SHP77 (cell line): ENCODE measurements at regions not wholly inside any gene's neighbourhood (a gene's known extent, or its start where the extent isn't known, plus 50 kb on each side); places are given as distances from the start of the nearest gene placed in this dataset.
A peak's percentile ranks its signal among the peaks of the same experiment; 100 is the strongest.
"Not testable (repeated sequence)": the region's sequence is repeated elsewhere in the genome, so short reads cannot be mapped to it uniquely, and the experiment has no call there.

Experiments used
- DNase-seq, 2 experiments: peaks; one replicate each; lab custom pipeline; 2025; lab: John Stamatoyannopoulos, UW

DNA sequence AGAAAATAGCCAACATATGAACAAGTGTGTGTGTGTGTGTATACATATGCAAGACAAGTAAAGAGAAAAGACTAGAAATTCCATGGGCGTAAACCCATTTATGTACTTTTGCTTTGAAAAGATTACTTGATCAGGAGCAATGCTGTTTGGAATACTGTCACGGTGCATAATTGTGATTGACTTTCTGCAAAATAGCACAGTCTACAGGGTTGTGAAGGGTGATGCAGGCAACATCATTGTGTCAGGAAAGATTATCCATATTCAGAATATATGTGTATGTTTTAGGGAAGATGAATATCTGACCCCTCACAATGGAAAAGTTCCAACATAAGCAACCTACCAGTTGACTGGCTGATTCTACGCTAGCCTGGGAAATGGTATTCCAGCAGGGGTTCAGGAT is 307.7 kb downstream of the JRKL start:
- no peak for DNase-seq

- DNase-seq = no peak
Observed at GRCh38 chr11:96704847-96705246, 315.0 kb downstream of the JRKL start.

- DNase-seq = no peak
Observed at GRCh38 chr11:96706761-96707160, 316.9 kb downstream of the JRKL start.

DNA sequence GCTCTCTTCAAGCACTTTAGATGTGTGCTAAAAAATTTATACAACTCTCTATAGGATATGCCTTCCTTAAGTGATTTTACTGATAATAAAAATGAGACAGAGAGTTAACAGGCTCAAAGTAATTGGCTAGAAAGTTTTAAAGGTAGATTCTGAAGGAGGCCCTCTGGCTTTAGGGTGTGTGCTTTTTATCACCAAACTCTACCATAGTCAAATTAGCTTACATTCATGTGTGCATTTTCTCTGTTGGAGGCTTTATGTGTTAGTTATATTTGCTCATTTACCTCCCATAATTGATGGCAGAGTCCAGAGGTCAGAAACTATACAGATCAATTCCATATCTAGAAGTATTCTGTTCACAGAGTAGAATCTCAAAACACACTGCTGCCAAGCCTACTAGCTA is 317.5 kb downstream of the JRKL start:
- no peak for DNase-seq

GRCh38 chr11:96708219-96708878 is 318.5 kb downstream of the JRKL start:
- DNase-seq = peak; percentile 56 to 69

- no peak for DNase-seq
Observed at GRCh38 chr11:96713301-96713700, 323.5 kb downstream of the JRKL start.

DNA sequence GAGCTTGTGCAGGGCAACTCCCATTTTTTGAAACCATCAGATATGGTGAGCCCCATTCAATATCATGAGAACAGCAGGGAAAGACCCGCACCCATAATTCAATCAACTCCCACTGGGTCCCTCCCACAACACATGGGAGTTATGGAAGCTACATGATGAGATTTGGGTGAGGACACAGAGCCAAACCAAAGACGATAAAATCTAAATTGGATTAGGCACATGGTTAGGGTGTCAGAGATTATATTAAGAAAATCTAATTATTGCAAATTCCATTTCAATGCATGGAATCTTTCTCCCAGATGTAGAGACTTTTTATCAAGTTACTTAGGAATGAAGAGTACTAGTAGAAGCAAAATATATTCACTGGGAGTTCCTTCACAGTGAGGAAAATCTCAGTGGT is 324.9 kb downstream of the JRKL start:
- DNase-seq = no peak

GRCh38 chr11:96715208-96715607 is 325.4 kb downstream of the JRKL start:
- no peak for DNase-seq

DNA sequence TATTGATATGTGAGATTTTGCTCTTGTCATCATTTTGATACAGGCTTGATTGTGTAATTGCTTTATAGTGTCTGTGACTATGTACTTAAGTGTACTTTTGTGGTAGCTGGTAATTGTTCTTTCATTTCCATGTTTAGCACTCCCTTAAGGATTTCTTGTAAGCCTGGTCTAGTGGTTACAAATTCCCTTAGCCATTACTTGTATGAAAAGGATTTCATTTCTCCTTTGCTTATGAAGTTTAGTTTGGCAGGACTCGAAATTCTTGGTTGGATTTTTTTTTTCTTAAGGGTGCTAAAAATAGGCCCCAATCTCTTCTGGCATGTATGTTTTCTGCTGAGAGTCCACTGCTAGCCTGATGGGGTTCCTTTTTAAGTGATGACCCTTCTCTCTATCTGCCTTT is 346.8 kb downstream of the JRKL start:
- DNase-seq = no peak

DNA sequence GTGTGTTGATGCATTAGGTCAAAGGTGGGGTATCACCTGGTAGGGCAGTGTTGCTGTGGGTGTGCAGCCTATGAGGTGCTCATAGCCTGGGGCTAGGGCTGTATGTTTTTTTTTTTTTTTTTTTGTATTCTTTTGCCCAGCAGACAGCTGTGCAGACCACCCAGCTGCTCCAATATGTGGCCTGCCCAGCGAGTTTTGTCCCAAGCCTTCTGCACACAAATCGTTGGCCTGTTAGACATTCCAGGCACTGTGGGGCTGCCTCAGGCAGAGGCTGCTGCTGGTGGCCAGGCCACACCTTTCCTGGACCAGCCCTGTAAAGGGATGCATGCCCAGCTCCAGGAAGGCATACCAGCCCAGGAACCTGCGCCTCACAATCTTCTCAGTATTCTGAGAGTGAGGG is 348.5 kb downstream of the JRKL start:
- no peak for DNase-seq

- no peak for DNase-seq
Observed at GRCh38 chr11:96741068-96741467, 351.3 kb downstream of the JRKL start.

GRCh38 chr11:96744697-96745096 is 354.9 kb downstream of the JRKL start:
- DNase-seq = no peak

DNA sequence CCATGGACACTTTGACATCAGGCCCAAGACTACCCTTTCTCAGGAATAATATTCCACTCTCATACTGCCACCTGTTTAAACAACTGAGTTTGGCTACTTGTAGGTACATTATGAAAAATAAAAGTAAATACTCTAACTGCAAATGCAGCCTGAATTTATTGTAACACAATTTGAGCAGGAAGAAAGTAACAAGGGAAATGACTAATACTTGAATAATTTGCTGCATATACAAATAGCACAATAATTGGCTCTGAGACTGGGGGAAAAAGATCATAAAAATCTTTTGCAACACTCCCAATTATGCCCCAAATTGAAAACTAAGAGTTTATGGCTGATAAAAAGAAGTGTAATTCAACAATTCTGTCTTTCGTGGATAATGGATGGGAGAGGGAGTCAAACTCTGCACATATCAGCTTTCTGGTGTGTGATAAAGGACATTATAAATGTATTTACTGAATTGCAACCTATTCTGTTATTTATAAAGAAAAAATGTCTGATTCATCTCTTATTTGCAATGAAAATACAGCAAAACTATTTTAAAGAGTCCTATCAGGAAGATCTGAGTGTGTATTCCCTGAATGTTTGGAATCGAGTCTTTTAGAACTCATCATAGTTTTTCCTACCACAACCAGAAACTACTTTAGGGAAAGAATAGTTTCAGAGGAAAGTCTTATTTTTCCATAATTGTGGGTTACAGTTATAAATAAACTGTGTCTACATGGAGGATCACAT is 359.0 kb downstream of the JRKL start:
- DNase-seq = no peak

DNA sequence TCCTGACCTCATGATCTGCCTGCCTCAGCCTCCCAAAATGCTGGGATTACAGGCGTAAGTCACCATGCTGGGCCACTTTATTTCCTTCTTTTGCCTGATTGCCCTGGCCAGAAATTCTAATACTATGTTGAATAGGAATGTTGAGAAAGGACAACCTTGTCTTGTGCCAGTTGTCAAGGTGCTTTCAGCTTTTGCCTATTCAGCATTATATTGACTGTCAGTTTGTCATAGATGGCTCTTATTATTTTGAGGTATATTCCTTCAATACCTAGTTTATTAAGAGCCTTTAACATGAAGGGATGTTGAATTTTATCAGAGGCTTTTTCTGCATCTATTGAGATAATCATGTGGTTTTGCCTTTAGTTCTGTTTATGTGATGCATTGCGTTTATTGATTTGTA is 362.0 kb downstream of the JRKL start:
- DNase-seq = not testable (repeated sequence)

- no peak for DNase-seq
Observed at GRCh38 chr11:96752221-96752620, 362.4 kb downstream of the JRKL start.

DNA sequence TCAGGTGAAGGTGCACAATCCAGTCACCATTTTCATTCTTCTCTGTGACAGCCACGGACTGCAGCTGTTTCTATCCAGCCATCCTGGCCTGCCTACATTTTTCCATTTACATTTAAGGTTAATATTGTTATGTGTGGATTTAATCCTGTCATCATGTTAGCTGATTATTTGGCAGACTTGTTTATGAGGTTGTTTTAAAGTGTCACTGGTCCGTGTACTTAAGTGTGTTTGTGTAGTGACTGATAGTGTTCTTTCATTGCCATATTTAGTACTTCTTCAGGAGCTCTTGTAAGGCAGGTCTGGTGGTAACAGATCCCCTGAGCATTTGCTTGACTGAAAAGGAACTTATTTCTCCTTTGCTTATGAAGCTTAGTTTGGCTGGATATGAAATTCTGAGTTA is 364.2 kb downstream of the JRKL start:
- DNase-seq = no peak

DNA sequence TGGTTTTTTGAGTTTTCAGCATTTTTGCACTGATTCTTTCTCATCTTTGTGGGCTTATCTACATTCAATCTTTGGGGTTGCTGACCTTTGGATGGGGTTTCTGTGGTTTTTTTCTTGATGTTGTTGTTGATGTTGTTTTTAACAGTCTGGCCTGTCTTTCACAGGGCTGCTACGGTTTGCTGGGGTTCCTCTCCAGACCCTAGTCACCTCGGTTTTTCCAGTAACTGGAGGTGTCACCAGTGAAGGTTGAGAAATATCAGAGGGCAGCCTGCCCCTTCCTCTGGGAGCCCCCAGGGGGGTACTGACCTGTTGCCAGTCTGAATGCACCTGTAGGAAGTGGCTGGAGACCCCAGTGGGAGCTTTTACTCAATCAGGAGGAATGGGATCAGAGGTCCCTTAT is 365.4 kb downstream of the JRKL start:
- no peak for DNase-seq

DNA sequence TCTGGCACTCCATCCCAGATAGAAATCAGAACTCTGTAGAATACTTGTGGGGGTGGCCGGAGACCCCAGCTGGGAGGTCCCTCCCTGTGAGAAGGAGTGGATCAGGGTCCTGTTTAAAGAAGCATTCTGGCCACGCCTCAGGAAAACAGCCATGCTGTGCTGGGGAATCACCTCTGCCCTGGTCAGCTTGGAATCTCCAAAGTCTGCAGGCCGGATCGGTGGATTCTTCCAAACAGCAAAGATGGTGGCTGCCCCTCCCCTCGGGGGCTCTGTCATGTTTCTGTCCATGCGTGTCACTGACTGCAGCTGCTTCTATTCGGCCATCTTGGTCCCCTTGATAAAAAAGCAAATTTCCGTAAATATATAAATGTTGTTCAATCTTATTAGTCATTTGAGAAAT is 365.9 kb downstream of the JRKL start:
- no peak for DNase-seq

- no peak for DNase-seq
Observed at GRCh38 chr11:96758957-96759356, 369.1 kb downstream of the JRKL start.

DNA sequence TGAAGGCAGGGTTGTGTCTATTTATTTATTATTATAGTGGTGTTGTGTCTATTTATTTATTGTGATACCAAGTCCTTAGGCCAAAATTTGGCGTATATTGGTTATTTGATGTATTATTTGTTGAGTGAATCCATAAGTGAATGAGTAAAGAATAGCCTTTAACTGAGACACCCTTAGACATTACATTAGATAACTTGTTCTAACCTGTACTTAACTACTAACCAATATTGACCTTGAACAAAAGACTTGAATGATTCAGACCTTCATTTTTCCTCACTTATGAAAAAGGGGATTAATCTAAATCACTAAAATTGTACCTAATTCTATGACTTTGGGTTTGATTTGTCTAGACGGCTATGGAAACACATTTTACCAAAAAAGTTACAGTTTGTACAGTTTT is 370.5 kb downstream of the JRKL start:
- DNase-seq = no peak

- DNase-seq = no peak
Observed at GRCh38 chr11:96760815-96761214, 371.0 kb downstream of the JRKL start.

GRCh38 chr11:96761451-96761850 is 371.6 kb downstream of the JRKL start:
- no peak for DNase-seq

DNA sequence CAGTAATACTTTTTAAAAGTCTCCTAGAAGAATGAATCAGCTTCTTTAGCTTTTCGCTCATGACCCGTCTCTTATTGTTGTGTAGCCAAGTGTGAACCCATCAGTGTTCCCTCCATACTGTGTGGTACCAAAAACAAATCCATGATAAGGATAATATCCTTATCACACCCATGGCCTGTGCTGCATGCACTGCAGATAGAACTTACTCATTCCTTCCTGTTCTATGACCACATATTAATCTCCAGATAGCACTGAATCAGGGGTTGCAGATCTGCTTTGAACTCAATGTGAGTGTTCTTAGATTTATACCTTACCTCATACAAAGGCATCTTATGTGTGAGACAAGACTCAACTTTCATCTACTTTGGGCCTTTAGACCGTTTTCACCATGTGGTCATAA is 373.4 kb downstream of the JRKL start:
- no peak for DNase-seq

DNA sequence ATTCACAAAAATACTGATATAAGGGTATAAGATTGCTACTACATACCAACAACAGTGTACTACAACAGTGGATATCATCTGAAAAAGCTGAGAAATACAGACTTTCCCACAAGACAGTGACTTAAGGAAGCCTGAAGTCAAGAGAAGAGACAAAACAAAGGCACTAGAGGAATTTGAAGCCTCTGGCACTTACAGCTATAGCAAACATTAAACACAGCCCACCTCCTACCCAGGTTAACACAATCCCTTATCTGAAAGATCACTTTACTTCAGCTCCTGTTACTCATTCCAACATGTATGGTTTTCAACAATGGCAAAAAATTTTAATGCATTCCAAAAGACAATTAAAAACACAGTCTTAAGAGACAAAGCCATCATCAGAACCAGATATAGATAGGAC is 388.5 kb downstream of the JRKL start:
- DNase-seq = no peak
